GM12891 (cell line): ENCODE measurements at regions not wholly inside any gene's neighbourhood (a gene's known extent, or its start where the extent isn't known, plus 50 kb on each side); places are given as distances from the start of the nearest gene placed in this dataset.

Experiments
- POLR2A ChIP-seq: IDR thresholded peaks from 2 replicates; pipeline ENCODE4 v1.6.1; 2011; ENCODE audit warnings: low read depth, low read length, control low read depth
- SPI1 ChIP-seq: IDR thresholded peaks from 2 replicates; pipeline ENCODE4 v1.6.1; 2011; ENCODE audit warnings: low read depth, low read length, control low read depth
- TAF1 ChIP-seq: IDR thresholded peaks from 2 replicates; pipeline ENCODE4 v1.6.1; 2011; ENCODE audit warnings: low read depth, low read length, control low read depth

DNA sequence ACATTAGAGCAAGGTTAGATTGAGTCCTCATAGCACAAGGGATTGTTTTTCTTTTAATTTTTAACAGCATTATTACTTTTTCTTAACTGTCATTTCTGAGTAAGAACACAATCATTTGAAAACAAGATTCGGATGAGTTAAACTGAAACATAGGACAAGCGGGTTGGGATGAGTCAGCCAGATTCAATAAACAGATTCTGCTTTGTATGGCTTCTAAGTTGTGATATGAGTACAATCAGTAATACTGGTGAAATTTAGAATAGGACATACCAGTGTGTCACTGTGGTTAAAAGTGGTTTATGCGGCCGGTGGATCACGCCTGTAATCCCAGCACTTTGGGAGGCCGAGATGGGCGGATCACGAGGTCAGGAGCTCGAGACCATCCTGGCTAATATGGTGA, 364.3 kb upstream of the CDH10 start:
- no peak for TF ChIP-seq POLR2A
- no peak for TF ChIP-seq SPI1
- no peak for TF ChIP-seq TAF1
